DMS 273 (cell line): ENCODE measurements at regions not wholly inside any gene's neighbourhood (a gene's known extent, or its start where the extent isn't known, plus 50 kb on each side); places are given as distances from the start of the nearest gene placed in this dataset.

Experiments used
- DNase-seq: peaks from one replicate; lab custom pipeline; 2025; ENCODE audit not compliant: unreplicated experiment; lab: John Stamatoyannopoulos, UW

- DNase-seq: no peak
Measured at GRCh38 chr12:34190054-34190453, 167.8 kb downstream of the ALG10 start.

- no peak for DNase-seq
Measured at GRCh38 chr12:34198924-34199323, 176.6 kb downstream of the ALG10 start.

GRCh38 chr12:34203866-34204620 is 181.7 kb downstream of the ALG10 start:
- DNase-seq: no peak

GRCh38 chr12:34204830-34205285 is 182.6 kb downstream of the ALG10 start:
- DNase-seq: no peak

DNA sequence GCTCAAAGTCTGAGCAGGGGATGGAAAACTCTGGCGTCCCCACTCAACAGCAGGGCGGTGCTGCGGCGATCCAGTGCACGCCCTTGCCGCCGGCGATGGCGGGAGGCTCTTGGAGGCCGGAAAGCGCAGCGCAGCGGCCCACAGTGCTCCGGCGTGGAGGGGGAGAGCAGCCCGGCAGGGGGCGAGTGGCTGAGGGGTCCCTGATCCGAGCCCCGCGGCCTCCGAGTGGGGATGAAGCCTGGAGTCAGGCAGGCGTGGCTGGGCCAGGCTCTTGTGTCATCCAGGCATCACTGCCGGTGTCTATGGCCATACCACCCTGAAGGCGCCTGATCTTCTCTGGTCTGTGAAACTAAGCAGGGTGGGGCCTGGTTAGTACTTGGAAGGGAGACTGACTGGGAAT is 183.1 kb downstream of the ALG10 start:
- DNase-seq: no peak

DNA sequence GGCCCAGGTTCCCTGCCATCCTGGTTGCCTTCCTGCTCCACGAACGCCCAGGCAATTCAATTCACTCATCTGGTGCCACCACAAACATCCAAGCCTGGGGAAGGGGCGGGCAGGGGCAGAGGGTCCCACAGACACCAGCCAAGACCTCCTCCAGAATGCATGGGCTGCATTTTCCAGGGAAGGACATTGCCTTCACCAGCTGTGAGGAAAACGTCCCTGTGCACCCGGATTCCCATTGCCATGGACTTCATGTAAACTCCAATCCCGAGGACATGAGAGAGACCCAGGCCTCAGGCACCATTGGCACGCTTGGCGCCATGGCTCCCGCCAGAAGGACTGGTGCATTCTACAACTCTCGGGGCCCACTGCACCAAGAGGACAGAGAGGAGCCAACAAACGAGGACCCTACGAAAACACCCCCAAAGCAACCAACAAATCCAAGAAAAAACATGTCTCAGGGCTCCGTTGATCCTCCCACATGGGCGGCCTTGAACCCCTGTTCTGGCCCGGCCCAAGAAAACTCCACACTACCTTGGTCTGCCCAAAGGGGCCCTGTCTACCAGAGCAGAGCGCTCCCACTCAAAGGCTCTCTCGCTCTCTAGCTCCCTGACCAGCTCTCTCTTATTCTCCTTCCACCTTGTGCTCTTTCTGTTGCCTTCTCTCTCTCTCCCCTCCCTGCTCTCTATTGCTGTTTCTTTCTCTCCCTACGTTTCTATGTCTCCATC is 183.9 kb downstream of the ALG10 start:
- DNase-seq: no peak

DNA sequence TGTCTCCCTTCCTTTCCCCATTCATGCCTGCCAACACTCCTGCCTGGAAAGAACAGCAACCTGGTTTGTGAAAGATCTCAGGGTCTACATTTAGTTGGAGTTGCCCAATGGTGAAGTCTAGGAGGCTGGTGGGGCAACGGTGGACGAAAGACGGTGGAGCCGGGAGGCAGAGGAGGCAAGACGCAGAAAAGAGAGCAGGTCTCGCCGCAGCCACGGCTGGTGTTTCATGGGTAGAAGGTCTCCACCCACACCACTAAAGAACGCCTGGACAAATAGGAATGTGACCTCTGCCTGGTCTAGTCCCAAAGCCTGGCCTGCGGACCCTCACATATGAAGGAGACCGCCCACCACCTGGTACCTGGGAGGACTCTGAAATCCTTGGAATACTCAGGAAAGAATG is 185.6 kb downstream of the ALG10 start:
- DNase-seq: no peak

DNA sequence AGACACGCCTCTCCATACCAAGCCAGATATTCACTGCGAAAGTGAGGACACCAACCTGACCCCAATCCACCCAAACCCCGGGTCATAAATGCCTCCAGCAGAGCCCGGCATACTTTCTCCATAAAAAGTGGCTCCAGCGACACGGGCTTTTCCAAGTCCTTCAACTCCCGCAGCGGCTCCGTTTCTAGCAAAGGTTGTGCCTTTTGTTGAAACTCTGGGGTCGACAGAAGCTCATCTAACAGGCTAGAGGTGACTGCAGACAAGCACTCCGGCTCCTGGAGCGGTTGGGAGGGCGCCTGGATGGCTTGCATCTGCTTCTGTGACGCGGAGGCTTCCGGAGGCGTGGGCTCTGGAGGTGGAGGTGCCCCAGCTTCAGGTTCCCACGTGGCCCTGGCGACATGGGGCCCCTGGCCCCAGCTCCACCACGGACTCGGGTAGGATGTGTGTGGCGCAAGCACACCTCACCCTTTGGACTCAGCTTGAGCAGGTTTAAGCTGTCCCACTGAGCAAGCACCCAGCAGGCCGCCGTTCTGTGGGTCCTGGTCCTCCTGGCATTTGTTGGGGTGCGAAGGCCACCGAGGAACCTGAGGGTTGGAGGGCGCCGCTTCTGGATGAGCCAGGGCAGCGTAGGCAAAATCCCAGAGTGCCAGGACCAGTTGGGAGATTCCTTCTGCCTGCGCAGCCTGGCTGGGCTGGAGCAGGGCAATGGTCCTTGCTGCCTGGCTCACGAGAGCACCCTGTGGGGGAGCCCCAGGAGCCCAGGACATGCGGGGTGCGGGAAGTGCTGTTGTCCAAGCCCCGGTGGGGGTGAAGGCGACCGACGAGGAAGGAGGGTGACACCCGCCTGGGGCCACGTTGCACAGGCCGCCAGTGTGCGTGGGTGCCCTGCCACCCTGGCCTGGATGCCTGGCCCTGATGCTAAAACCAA is 186.3 kb downstream of the ALG10 start:
- DNase-seq: no peak

- DNase-seq: no peak
Measured at GRCh38 chr12:34209259-34209835, 187.1 kb downstream of the ALG10 start.

DNA sequence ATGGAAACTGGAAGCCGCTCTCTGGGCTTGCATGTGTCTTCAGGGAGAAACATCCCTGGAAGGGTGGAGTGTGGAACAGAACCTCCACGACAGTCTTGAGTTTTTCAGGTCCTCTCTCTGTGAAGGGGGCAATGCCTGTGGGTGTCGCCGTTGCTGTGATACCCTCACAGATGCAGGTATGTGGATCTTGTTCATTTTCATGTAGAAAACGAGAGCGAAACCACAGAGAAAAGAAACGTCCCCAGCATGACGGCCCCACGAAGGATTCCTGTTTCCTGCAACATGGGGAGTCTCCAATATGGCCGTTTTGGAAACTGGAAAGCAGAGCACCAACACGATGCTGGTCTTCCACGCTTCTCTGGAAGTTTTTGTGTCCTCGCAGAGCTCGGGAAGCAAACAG is 187.9 kb downstream of the ALG10 start:
- DNase-seq: no peak

DNA sequence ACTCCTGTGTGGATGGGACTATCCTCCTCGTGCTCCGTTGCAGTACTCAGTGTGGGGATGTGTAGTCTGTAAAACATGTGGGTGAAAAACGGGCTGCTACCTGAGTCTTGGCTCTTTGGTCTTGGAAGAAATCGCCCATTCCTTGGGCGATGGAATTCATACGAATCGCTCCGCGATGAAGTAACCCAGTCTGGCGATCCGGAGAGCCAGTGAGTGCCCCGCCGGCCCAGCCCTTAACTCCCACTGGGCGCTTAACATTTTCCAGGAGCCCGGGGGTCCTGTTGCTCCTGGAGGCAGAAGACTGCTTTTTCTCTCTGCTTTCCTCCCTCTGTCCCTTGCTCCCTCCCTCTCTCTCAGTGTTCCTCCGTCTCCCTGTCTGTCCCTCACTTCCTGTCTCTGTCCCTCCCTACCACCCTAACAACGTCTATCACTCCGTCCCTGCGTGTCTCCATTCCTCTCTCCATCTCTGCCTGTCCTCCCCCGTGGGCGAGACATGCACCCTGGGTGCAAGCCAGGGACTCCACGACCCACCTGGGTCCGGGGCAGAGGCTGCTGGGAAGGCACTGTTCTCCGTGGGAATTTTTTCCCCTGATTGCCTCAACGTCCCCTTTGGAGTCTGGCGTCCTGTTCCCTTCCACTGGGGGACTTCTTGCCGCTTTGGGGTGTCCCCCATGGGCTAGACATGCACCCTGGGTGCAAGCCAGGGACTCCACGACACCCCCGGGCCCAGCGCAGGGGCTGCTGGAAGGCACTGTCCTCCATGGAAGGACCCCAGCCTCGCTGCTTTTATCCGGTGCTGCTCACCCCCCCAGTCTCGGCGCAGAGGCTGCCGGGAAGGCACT is 188.6 kb downstream of the ALG10 start:
- no peak for DNase-seq

DNA sequence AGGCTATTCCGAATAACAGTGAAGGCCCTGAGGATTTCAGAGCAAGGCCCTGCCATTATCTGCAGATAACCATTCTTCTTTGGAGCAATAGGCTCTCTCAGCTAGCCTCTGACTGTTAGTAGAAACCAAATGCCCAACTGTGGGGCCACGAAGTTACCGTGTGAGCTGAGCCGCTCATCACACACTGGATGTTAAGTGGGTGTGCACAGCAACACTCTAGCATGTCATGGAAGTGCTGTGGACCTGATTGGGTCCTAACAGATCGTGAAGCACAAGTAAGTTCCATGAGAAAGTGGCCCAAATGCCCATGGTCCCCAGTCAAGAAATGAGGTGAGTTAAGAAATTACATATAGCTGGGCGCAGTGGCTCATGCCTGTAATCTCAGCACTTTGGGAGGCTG is 190.4 kb downstream of the ALG10 start:
- DNase-seq: no peak

DNA sequence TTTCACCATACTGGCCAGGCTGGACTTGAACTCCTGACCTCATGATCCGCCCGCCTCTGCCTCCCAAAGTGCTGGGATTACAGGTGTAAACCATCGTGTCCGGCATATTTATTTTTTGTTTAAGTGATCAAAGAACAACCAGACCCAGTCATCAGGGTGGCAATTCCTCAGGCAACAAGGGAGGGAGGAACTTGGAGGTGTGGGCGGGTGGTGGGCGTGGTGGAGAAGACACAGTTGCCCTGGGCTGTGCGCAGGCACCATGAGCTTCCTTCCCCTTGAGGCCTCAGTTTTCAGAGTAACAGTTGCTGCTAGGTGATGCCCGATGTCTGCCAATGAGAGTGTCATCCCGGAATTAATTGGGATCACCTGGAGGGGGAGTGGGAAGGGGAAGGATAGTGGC is 191.7 kb downstream of the ALG10 start:
- DNase-seq: no peak

- DNase-seq: no peak
Measured at GRCh38 chr12:34215213-34215892, 193.1 kb downstream of the ALG10 start.

DNA sequence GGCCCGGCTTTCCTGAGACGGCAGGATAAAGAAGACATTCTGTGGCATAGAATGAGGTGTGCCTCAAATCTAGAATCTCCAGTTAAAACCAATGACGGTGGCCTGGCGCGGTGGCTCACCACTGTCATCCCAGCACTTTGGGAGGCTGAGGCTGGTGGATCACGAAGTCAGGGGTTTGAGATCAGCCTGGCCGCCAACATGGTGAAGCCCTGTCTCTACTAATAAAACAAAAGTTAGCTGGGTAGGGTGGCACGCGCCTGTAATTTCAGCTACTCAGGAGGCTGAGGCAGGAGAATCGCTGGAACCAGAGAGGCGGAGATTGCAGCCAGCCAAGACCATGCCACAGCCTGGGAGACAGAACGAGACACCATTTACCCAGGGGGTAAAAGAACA is 193.6 kb downstream of the ALG10 start:
- no peak for DNase-seq

DNA sequence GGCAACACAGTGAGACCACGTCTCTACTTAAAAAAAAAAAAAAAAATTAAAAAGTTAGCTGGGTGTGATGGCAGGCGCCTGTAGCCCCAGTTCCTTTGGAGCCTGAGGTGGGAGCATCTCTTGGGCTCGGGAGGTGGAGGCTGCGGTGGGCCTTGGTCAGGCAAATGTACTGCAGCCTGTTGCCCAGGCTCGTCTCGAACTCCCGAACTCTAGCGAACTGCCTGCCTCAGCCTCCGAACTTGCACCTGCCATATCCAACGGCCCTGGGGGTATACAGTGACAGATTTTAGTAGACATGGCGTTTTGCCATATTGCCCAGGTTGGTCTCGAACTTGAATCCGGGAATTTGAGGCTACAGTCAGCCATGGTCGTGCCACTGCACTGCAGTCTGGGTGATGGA is 195.4 kb downstream of the ALG10 start:
- no peak for DNase-seq

DNA sequence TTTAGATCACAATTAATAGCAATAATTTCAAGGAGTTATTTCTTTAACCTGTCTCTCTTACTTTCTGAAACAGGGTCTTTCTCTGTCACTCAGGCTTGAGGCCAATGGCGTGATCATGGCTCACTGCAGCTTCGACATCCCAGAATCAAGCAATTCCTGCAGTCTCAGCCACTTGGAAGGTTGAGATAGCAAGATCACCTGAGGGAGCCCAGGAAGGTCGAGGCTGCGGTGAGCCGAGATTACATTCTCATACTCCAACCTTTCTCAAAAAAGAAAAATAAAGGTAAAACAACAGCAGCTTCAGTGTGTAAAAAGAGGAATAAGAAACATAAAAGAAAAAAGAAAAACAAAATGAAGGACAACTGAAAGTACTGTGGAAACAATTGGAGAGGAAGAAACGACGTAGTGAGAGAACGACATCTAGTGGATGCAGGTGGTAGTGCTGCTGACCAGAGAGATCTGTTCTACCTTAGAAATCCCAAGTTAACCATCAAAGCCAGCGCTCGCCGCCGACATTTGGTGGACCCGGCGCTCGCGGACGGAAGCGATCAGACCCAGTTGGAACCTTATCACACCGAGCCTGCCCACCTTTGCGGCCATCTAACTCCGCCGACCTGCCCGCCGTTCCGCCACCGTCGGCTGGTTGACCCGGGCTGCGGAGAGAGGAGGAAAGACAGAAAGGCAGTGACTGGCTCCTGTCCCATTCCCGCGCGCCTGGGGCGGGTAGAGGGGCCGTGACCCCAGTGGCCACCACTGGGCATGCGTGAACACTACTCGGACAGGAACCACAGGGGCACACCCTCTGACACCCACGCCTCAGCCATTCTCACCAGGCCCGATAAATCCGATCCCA is 196.1 kb downstream of the ALG10 start:
- DNase-seq: peak; percentile 78

DNA sequence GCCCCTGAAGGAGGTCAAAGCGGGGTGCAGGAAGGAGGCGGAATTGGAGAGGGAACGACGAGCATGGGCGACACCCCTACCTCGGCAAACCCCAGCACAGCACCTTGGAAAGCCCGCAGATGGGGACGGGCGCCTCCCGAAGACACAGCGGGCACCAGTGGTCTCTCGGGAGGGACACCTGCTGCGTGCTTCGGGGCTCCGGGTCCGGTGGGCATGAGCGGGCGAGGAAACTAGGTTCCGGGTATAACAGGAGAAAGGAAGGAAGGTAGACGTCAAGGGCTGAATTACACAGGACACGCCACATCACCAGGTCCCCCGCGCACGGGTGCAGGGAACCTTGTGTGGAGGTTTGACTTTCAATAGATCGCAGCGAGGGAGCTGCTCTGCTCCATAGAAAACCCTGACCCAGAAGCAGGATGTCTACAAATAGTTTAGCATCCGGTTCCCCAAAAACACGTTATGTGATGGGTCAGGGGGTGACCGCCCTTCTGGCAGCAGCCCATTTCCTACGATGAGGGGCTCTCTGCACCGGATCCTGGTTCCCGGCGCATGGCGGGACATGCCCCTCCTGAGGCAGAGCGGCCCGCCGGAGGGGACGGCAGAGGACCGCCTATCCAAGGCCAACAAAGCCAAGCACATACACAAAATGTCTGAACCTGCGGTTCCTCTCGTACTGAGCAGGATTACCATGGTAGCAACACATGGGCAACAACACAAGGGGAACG is 196.9 kb downstream of the ALG10 start:
- DNase-seq: no peak
